NCI-H2081 (cell line): ENCODE measurements at regions not wholly inside any gene's neighbourhood (a gene's known extent, or its start where the extent isn't known, plus 50 kb on each side); places are given as distances from the start of the nearest gene placed in this dataset.

ENCODE experiments used
- DNase-seq, 2 experiments: peaks; one replicate each; lab custom pipeline; 2025; lab: John Stamatoyannopoulos, UW

GRCh38 chr13:73803997-73804396 is 330.2 kb downstream of the KLF12 start:
- no peak for DNase-seq

GRCh38 chr13:73800011-73800410 is 334.2 kb downstream of the KLF12 start:
- no peak for DNase-seq

GRCh38 chr13:73794755-73795154 is 339.4 kb downstream of the KLF12 start:
- DNase-seq = no peak

- DNase-seq = no peak
Measured at GRCh38 chr13:73793361-73793760, 340.8 kb downstream of the KLF12 start.

- no peak for DNase-seq
Measured at GRCh38 chr13:73792796-73793195, 341.4 kb downstream of the KLF12 start.

GRCh38 chr13:73782450-73783449 is 351.5 kb downstream of the KLF12 start:
- DNase-seq = peak; percentile 31 to 56

- DNase-seq = no peak
Measured at GRCh38 chr13:73781384-73781783, 352.8 kb downstream of the KLF12 start.

GRCh38 chr13:73779881-73780280 is 354.3 kb downstream of the KLF12 start:
- DNase-seq = no peak

GRCh38 chr13:73778242-73778864 is 355.9 kb downstream of the KLF12 start:
- DNase-seq = no peak

GRCh38 chr13:73777134-73777533 is 357.1 kb downstream of the KLF12 start:
- DNase-seq = no peak

GRCh38 chr13:73776151-73776785 is 357.9 kb downstream of the KLF12 start:
- no peak for DNase-seq

- no peak for DNase-seq
Measured at GRCh38 chr13:73773168-73773549, 361.0 kb downstream of the KLF12 start.

GRCh38 chr13:73772449-73773167 is 361.6 kb downstream of the KLF12 start:
- no peak for DNase-seq

GRCh38 chr13:73767747-73768315 is 366.4 kb downstream of the KLF12 start:
- DNase-seq = peak in 1 of 2 experiments; percentile 1

- DNase-seq = peak; percentile 28 to 60
Measured at GRCh38 chr13:73767191-73767741, 366.9 kb downstream of the KLF12 start.

- DNase-seq = peak; percentile 83 to 89
Measured at GRCh38 chr13:73765651-73766384, 368.4 kb downstream of the KLF12 start.

GRCh38 chr13:73759434-73759833 is 374.8 kb downstream of the KLF12 start:
- DNase-seq = no peak

GRCh38 chr13:73757481-73758233 is 376.5 kb downstream of the KLF12 start:
- no peak for DNase-seq

GRCh38 chr13:73754727-73755292 is 379.4 kb downstream of the KLF12 start:
- DNase-seq = peak; percentile 46 to 54

GRCh38 chr13:73754241-73754640 is 380.0 kb downstream of the KLF12 start:
- no peak for DNase-seq
